SW480 (cell line): ENCODE measurements at regions not wholly inside any gene's neighbourhood (a gene's known extent, or its start where the extent isn't known, plus 50 kb on each side); places are given as distances from the start of the nearest gene placed in this dataset.
"Not testable (repeated sequence)": the region's sequence is repeated elsewhere in the genome, so short reads cannot be mapped to it uniquely, and the experiment has no call there.

Experiments used
- DNase-seq: peaks from one replicate; pipeline ENCODE4 v3.0.0-alpha.2; 2016; ENCODE audit warnings: low spot score

GRCh38 chr9:103237571-103238109 lies 242.5 kb downstream of the CYLC2 start:
- not testable (repeated sequence) for DNase-seq

- no peak for DNase-seq
Measured at GRCh38 chr9:103242025-103242424, 246.9 kb downstream of the CYLC2 start.

GRCh38 chr9:103242486-103242885 lies 247.4 kb downstream of the CYLC2 start:
- DNase-seq: no peak

GRCh38 chr9:103243553-103243952 lies 248.4 kb downstream of the CYLC2 start:
- DNase-seq: no peak

- DNase-seq: peak; percentile 7
Measured at GRCh38 chr9:103245369-103245768, 250.2 kb downstream of the CYLC2 start.

GRCh38 chr9:103261951-103262350 lies 266.8 kb downstream of the CYLC2 start:
- peak; percentile 59 for DNase-seq

GRCh38 chr9:103266064-103266463 lies 270.9 kb downstream of the CYLC2 start:
- no peak for DNase-seq

- no peak for DNase-seq
Measured at GRCh38 chr9:103277240-103277639, 282.1 kb downstream of the CYLC2 start.

- no peak for DNase-seq
Measured at GRCh38 chr9:103281126-103281525, 286.0 kb downstream of the CYLC2 start.

GRCh38 chr9:103287361-103287760 lies 292.2 kb downstream of the CYLC2 start:
- DNase-seq: no peak

- DNase-seq: no peak
Measured at GRCh38 chr9:103296189-103296588, 301.1 kb downstream of the CYLC2 start.

GRCh38 chr9:103301051-103301450 lies 305.9 kb downstream of the CYLC2 start:
- DNase-seq: no peak

GRCh38 chr9:103304797-103305196 lies 309.7 kb downstream of the CYLC2 start:
- peak; percentile 2 for DNase-seq

GRCh38 chr9:103319979-103320378 lies 324.8 kb downstream of the CYLC2 start:
- DNase-seq: peak; percentile 2

GRCh38 chr9:103323699-103324098 lies 328.6 kb downstream of the CYLC2 start:
- no peak for DNase-seq

- DNase-seq: no peak
Measured at GRCh38 chr9:103335461-103335860, 340.3 kb downstream of the CYLC2 start.

GRCh38 chr9:103355000-103355399 lies 359.9 kb downstream of the CYLC2 start:
- DNase-seq: no peak

- DNase-seq: not testable (repeated sequence)
Measured at GRCh38 chr9:103357980-103358379, 362.8 kb downstream of the CYLC2 start.

GRCh38 chr9:103361906-103362305 lies 366.8 kb downstream of the CYLC2 start:
- no peak for DNase-seq

GRCh38 chr9:103362986-103363385 lies 367.9 kb downstream of the CYLC2 start:
- DNase-seq: no peak

GRCh38 chr9:103364753-103365152 lies 369.6 kb downstream of the CYLC2 start:
- no peak for DNase-seq

GRCh38 chr9:103371152-103371551 lies 376.0 kb downstream of the CYLC2 start:
- DNase-seq: no peak

- no peak for DNase-seq
Measured at GRCh38 chr9:103372828-103373227, 377.7 kb downstream of the CYLC2 start.

- DNase-seq: no peak
Measured at GRCh38 chr9:103377667-103378066, 382.5 kb downstream of the CYLC2 start.
